ENCODE measurements at regions not wholly inside any gene's neighbourhood (a gene's known extent, or its start where the extent isn't known, plus 50 kb on each side); places are given as distances from the start of the nearest gene placed in this dataset.

DNA sequence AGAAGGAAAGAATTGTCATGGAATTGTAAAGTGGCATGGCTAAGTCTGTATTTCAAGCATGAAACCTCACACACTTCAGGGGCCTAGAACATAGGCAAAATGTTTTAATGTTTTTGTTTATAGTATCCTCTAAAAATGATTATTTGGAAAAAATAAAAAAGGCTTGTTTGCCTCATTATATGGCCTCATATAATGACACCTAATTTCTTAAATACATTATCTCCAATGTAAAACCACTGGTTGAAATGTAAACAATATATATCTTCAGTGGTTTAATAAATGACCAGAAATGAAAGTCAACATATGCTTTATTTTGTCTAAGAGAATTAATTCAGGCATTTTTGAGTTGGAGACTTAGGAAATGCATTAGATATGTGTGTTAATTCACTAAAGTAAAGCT lies 1736.6 kb downstream of the EFNA5 start:
- H3K4me3 ChIP-seq (ENCODE audit: low read length): no peak overlapping the region
- DNase-seq (ENCODE audit: low read depth, low spot score): no peak

GRCh38 chr5:105931881-105932421 lies 1738.8 kb downstream of the EFNA5 start:
- H3K4me3 ChIP-seq (ENCODE audit: low read length): no peak overlapping the region
- no peak for DNase-seq (ENCODE audit: low read depth, low spot score)

- DNase-seq (ENCODE audit: low read depth, low spot score): no peak
- no peak overlapping the region for H3K4me3 ChIP-seq (ENCODE audit: low read length)
Observed at GRCh38 chr5:105929858-105930257, 1740.9 kb downstream of the EFNA5 start.

DNA sequence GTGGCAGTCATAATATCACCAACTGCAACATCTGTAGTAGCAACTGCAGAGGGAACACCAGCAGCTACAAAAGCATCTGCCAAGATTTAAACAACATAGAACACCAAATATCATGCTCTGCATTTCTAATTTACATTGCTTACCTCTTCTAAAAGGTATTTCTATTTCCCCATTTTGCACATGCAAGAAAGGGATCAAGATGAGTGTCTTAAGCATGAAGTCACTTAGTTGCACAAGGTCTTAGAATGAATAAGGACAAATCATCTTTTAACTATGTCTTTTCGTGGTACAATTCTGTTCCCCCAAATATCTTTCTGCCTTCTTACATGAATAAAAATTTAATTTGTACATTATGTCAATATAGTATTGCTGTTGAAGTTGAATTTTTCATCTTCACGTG lies 1746.4 kb downstream of the EFNA5 start:
- no peak overlapping the region for H3K4me3 ChIP-seq (ENCODE audit: low read length)
- no peak for DNase-seq (ENCODE audit: low read depth, low spot score)

- DNase-seq (ENCODE audit: low read depth, low spot score): no peak
- no peak overlapping the region for H3K4me3 ChIP-seq (ENCODE audit: low read length)
Observed at GRCh38 chr5:105922574-105922973, 1748.2 kb downstream of the EFNA5 start.

- no peak for DNase-seq (ENCODE audit: low read depth, low spot score)
- no peak overlapping the region for H3K4me3 ChIP-seq (ENCODE audit: low read length)
Observed at GRCh38 chr5:105922080-105922479, 1748.7 kb downstream of the EFNA5 start.

DNA sequence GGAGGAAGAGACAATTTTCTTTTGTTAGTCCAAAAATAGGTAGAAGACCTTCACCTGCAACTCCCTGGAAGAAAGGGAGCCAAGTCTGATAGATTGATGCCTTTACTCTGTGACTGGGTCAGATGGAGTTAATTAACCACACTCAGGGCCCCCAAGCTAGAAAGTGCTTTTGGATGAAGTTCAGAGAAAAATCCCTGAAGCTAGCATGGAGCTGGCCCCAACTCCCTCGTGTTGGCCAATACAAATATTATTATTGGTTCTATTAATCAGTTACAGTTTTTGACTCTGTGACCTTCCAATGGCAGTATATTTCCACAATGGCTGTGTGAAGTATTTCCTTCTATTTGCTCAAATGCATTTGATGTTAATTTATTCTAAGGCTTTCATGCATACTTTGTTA lies 1753.5 kb downstream of the EFNA5 start:
- no peak overlapping the region for H3K4me3 ChIP-seq (ENCODE audit: low read length)
- DNase-seq (ENCODE audit: low read depth, low spot score): no peak

- no peak for DNase-seq (ENCODE audit: low read depth, low spot score)
- no peak overlapping the region for H3K4me3 ChIP-seq (ENCODE audit: low read length)
Observed at GRCh38 chr5:105907016-105907415, 1763.7 kb downstream of the EFNA5 start.

DNA sequence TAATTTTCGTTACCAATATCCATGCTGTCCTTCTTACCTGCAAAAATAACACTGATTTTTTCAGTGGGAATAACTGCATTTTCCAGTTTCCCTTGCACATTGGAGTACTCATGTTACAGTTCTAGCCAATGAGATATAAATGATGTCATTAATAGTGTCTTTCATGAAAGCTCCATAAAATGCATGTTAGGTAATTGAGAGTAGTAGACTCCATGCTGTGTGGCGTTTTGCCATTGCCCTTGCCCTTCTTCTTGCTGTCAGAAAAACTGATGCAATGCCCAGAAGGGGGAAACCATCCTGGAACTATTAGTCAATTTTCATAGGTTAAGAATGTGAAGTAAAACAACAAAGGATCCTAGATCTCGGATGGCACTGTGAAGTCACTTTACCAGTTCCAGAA lies 1765.3 kb downstream of the EFNA5 start:
- no peak overlapping the region for H3K4me3 ChIP-seq (ENCODE audit: low read length)
- DNase-seq (ENCODE audit: low read depth, low spot score): no peak

DNA sequence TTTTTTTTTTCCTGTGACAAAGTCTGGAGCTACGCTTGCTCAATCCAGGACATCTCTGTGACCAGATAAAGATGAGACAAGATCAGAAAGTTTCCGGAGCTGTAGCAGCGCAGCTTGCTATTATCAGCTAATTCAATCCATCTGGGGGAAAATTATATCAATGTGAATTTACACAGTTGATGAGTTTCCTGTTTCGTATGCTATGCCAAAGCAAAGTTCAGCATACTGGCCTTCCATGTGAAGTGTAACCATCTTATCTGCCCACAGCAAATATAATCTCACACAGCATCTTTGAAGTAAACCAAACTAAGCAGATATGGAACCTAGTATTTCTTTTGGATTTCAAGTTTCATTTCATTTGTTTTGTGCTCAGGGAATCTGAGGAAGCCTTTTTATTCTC lies 1767.7 kb downstream of the EFNA5 start:
- DNase-seq (ENCODE audit: low read depth, low spot score): no peak
- H3K4me3 ChIP-seq (ENCODE audit: low read length): no peak overlapping the region

GRCh38 chr5:105899726-105900125 lies 1771.0 kb downstream of the EFNA5 start:
- no peak overlapping the region for H3K4me3 ChIP-seq (ENCODE audit: low read length)
- DNase-seq (ENCODE audit: low read depth, low spot score): no peak

DNA sequence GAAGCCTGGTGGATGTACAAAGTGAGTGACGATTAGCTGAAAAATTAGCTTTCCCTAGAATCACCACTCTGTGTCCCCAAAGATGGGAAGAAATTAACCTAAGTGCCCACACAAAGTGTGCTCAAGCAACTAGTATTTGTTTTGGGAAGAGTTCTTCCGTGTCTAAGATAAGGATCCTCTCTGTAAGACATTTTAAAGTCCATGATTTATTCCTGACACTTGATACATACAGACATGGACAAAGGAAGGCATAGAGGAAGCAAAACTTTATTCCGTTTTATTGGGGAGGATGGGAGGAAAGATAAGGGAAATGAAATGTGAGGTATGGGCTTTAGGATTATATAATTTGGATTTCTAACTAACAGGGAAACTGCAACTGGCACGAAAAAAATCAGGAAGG lies 1772.6 kb downstream of the EFNA5 start:
- no peak overlapping the region for H3K4me3 ChIP-seq (ENCODE audit: low read length)
- no peak for DNase-seq (ENCODE audit: low read depth, low spot score)

DNA sequence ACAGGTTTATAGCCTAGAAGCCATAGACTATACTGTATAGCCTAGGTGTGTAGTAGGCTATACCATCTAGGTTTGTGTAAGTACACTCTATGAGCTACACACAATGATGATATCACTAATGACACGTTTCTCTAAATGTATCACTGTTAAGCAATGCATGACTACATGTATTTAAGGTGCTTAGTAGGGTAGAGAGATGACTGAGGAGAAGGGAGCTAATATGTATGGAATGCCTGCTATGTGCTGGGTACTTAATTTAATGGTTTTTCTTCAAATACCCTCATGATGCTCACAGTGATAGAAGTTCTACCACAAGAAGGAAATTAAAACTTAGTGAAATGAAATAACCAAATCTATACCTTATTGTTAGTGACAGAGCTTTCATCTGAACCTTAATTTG lies 1785.5 kb downstream of the EFNA5 start:
- H3K4me3 ChIP-seq (ENCODE audit: low read length): no peak overlapping the region
- DNase-seq (ENCODE audit: low read depth, low spot score): no peak

DNA sequence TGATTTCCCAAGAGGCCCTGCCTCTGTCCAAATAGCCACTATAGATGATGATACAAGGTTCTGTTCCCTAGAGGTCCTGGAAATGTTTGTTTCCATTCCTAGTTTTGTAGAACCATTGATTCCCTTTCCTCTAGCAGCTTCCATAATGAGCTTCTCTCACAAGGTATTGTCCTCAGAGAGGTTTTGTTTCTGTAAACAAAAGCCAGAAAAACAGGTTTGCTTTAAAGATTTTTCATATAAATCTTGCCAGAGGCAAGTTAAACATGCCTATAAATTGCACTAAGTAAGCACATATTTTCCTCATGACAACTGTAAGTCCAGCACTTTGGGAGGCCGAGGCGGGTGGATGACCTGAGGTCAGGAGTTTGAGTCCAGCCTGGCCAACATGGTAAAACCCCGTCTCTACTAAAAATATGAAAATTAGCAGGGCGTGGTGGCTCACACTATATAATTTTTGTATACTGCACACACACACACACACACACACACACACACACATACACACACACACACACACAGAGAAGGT lies 1787.7 kb downstream of the EFNA5 start:
- no peak overlapping the region for H3K4me3 ChIP-seq (ENCODE audit: low read length)
- no peak for DNase-seq (ENCODE audit: low read depth, low spot score)

- DNase-seq (ENCODE audit: low read depth, low spot score): no peak
- no peak overlapping the region for H3K4me3 ChIP-seq (ENCODE audit: low read length)
Observed at GRCh38 chr5:105878402-105878801, 1792.3 kb downstream of the EFNA5 start.

- DNase-seq (ENCODE audit: low read depth, low spot score): no peak
- no peak overlapping the region for H3K4me3 ChIP-seq (ENCODE audit: low read length)
Observed at GRCh38 chr5:105877592-105877991, 1793.1 kb downstream of the EFNA5 start.

DNA sequence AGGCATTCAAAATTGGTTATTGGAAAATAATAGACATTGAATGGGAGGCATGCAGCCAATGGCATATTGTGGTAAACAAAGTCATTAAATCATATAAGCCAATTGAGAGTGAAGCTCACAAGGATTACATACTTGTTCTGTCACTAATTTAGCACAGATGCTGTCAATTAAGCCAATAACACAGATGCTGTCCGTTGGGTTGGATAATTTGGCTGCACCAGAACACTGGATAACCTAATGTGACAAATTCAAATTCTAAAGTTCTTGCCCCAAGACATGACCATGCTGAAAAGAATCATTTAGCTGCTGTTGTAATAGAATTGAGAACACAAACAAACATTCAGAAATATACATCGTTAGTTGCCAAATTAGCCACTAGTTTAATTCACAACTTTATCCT lies 1796.4 kb downstream of the EFNA5 start:
- H3K4me3 ChIP-seq (ENCODE audit: low read length): no peak overlapping the region
- no peak for DNase-seq (ENCODE audit: low read depth, low spot score)

GRCh38 chr5:105872569-105873270 lies 1798.0 kb downstream of the EFNA5 start:
- no peak for DNase-seq (ENCODE audit: low read depth, low spot score)
- no peak overlapping the region for H3K4me3 ChIP-seq (ENCODE audit: low read length)

- H3K4me3 ChIP-seq (ENCODE audit: low read length): no peak overlapping the region
- DNase-seq (ENCODE audit: low read depth, low spot score): no peak
Observed at GRCh38 chr5:105868038-105868780, 1802.5 kb downstream of the EFNA5 start.

- H3K4me3 ChIP-seq (ENCODE audit: low read length): no peak overlapping the region
- DNase-seq (ENCODE audit: low read depth, low spot score): no peak
Observed at GRCh38 chr5:105865834-105866233, 1804.9 kb downstream of the EFNA5 start.
